T-helper 1 cell treated with Interleukin-12 subunit alpha and Interleukin-12 subunit beta and Interleukin-4 antibody, amounts not matched to agents 30 μg/mL and 1 μg/mL, for 36 hours (primary cell): ENCODE measurements at regions not wholly inside any gene's neighbourhood (a gene's known extent, or its start where the extent isn't known, plus 50 kb on each side); places are given as distances from the start of the nearest gene placed in this dataset.
"Not testable (repeated sequence)": the region's sequence is repeated elsewhere in the genome, so short reads cannot be mapped to it uniquely, and the experiment has no call there.

Source experiments
- H3K27ac Mint-ChIP-seq: one replicate; pipeline ENCODE4 v1.8.0; 2021; ENCODE audit warnings: mild to moderate bottlenecking, mixed read lengths
- H3K27me3 Mint-ChIP-seq: one replicate; pipeline ENCODE4 v1.8.0; 2021; ENCODE audit warnings: low read depth, mixed read lengths
- H3K36me3 Mint-ChIP-seq: one replicate; pipeline ENCODE4 v1.8.0; 2021; ENCODE audit warnings: low read depth, mixed read lengths
- H3K4me1 Mint-ChIP-seq: one replicate; pipeline ENCODE4 v1.8.0; 2021; ENCODE audit warnings: low read depth, mixed read lengths
- H3K4me3 Mint-ChIP-seq: one replicate; pipeline ENCODE4 v1.8.0; 2021; ENCODE audit warnings: mild to moderate bottlenecking, moderate library complexity, mixed read lengths
- H3K9me3 Mint-ChIP-seq: one replicate; pipeline ENCODE4 v1.8.0; 2021; ENCODE audit warnings: mixed read lengths

GRCh38 chr1:95604771-95605170, 370.8 kb downstream of the RWDD3 start:
- no peaks in the 10 kb centered on the region for H3K27me3 Mint-ChIP-seq
- no peaks in the 10 kb centered on the region for H3K36me3 Mint-ChIP-seq
- no peak overlapping the region for H3K27ac Mint-ChIP-seq

DNA sequence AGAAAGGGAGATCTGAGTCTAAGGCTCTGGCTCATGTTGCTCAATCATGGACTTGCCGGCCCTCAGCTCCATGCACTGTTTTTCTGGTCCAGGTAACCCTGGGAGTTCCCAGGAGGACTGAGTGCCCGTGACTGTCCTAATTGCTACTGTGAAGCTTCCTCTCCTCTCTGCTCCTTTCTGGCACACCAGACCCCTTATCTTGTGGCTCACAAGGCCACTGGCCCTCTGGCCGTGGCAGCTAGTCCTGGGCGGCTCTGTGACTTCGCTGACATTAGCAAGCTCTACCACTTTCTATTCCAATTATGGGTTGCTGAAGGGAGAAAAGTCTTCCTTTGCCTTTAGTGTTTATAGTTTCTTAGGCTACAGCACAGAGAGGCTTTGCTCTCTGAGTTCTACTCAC, 380.2 kb downstream of the RWDD3 start:
- Mint-ChIP-seq H3K36me3 (no peaks in the 10 kb centered on the region), H3K27me3 (no peaks in the 10 kb centered on the region), H3K4me3 (no peak overlapping the region), H3K27ac (no peak overlapping the region), H3K9me3 (no peaks in the 10 kb centered on the region), H3K4me1 (no peaks in the 10 kb centered on the region)

More at GRCh38 chr1:95604771-95605170, 370.8 kb downstream of the RWDD3 start:
- Mint-ChIP-seq H3K4me1 (no peaks in the 10 kb centered on the region), H3K4me3 (no peak overlapping the region), H3K9me3 (peaks cover 3% of the 10 kb centered on the region)

GRCh38 chr1:95615421-95615820, 381.4 kb downstream of the RWDD3 start:
- Mint-ChIP-seq H3K9me3 (no peaks in the 10 kb centered on the region), H3K27me3 (no peaks in the 10 kb centered on the region), H3K27ac (no peak overlapping the region), H3K4me3 (no peak overlapping the region), H3K36me3 (no peaks in the 10 kb centered on the region), H3K4me1 (no peaks in the 10 kb centered on the region)

DNA sequence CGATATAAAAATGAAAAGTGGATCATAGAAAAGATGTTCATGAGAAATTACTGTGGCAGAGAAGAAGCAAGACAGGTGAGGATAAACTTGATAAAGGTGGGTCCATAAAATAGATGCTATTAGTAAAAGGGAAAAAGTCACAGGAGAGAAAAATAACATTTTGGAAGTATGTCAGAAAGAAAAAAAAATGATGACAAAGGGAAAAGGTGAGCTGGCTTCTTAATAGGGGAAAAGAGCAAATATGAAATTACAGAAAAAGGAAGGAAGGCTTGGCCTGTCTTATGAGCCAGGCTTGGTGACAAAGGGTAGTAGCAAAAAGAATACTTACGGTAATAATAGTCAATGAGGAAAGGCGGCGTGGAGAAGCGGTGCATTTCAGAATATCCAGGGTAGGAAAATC, 386.1 kb downstream of the RWDD3 start:
- Mint-ChIP-seq H3K27ac (no peak overlapping the region), H3K27me3 (no peaks in the 10 kb centered on the region), H3K4me3 (no peak overlapping the region), H3K36me3 (no peaks in the 10 kb centered on the region), H3K4me1 (no peaks in the 10 kb centered on the region), H3K9me3 (no peaks in the 10 kb centered on the region)

- Mint-ChIP-seq H3K27ac (no peak overlapping the region), H3K36me3 (no peaks in the 10 kb centered on the region), H3K4me1 (no peaks in the 10 kb centered on the region), H3K9me3 (no peaks in the 10 kb centered on the region), H3K4me3 (no peak overlapping the region), H3K27me3 (no peaks in the 10 kb centered on the region)
Observed at GRCh38 chr1:95622609-95623008, 388.6 kb downstream of the RWDD3 start.

- Mint-ChIP-seq H3K4me3 (no peak overlapping the region), H3K27ac (no peak overlapping the region), H3K9me3 (peaks cover 5% of the 10 kb centered on the region), H3K36me3 (no peaks in the 10 kb centered on the region), H3K4me1 (no peaks in the 10 kb centered on the region), H3K27me3 (no peaks in the 10 kb centered on the region)
Observed at GRCh38 chr1:95625224-95625623, 391.2 kb downstream of the RWDD3 start.

DNA sequence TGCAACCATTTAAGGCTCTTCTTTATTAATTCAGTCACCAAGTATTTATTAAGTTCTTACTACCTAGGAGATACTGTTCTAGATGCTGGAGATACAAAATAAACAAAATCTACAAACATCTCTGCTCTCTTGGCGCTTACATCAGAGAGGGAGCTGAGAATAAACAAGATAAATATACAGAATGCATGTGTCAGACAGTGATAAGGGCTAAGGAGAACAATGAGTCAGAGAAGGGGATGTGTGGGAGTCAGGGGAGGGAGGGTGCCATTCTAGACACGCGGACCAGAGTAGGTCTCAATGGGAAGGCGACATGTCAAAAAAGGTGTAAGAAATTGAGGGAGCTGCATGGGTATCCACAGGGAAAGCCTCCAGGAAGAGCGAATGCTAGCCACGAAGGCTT, 393.2 kb downstream of the RWDD3 start:
- Mint-ChIP-seq H3K4me1 (no peaks in the 10 kb centered on the region), H3K4me3 (no peak overlapping the region), H3K27me3 (no peaks in the 10 kb centered on the region), H3K9me3 (peaks cover 5% of the 10 kb centered on the region), H3K36me3 (no peaks in the 10 kb centered on the region), H3K27ac (no peak overlapping the region)

- Mint-ChIP-seq H3K27ac (no peak overlapping the region), H3K27me3 (no peaks in the 10 kb centered on the region), H3K4me3 (no peak overlapping the region), H3K36me3 (no peaks in the 10 kb centered on the region), H3K4me1 (no peaks in the 10 kb centered on the region), H3K9me3 (peaks cover 5% of the 10 kb centered on the region)
Observed at GRCh38 chr1:95631695-95632094, 397.7 kb downstream of the RWDD3 start.

DNA sequence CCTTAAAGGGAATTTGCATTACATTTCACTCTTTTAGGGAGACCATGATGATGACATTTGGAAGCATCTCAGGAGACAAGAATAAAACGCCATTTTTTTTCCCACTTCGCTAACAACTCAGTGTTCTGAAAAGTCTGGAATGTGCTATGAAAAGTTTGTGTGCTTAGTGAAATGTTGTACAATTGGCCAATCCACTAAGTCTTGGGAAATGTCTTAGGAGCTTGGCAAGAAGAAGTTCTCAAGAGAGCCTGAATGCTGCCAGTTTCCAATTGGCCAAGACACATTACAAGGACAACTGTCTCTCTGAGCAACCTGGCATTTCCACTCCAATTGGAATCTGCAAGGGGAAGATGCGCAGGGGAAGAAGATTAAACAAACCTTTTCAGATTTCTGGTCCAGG, 401.8 kb downstream of the RWDD3 start:
- H3K4me1 Mint-ChIP-seq, result no peaks in the 10 kb centered on the region
- no peak overlapping the region for H3K27ac Mint-ChIP-seq
- H3K9me3 Mint-ChIP-seq, result no peaks in the 10 kb centered on the region
- no peak overlapping the region for H3K4me3 Mint-ChIP-seq
- no peaks in the 10 kb centered on the region for H3K36me3 Mint-ChIP-seq
- H3K27me3 Mint-ChIP-seq, result no peaks in the 10 kb centered on the region

GRCh38 chr1:95636897-95637296, 402.9 kb downstream of the RWDD3 start:
- no peaks in the 10 kb centered on the region for H3K4me1 Mint-ChIP-seq
- H3K27ac Mint-ChIP-seq, result no peak overlapping the region
- no peak overlapping the region for H3K4me3 Mint-ChIP-seq

GRCh38 chr1:95640746-95641145, 406.7 kb downstream of the RWDD3 start:
- H3K27ac Mint-ChIP-seq, result no peak overlapping the region
- peaks cover 8% of the 10 kb centered on the region for H3K9me3 Mint-ChIP-seq
- H3K4me3 Mint-ChIP-seq, result no peak overlapping the region
- H3K27me3 Mint-ChIP-seq, result no peaks in the 10 kb centered on the region
- no peaks in the 10 kb centered on the region for H3K36me3 Mint-ChIP-seq
- H3K4me1 Mint-ChIP-seq, result no peaks in the 10 kb centered on the region

More at GRCh38 chr1:95636897-95637296, 402.9 kb downstream of the RWDD3 start:
- Mint-ChIP-seq H3K36me3 (no peaks in the 10 kb centered on the region), H3K9me3 (peaks cover 3% of the 10 kb centered on the region), H3K27me3 (no peaks in the 10 kb centered on the region)

GRCh38 chr1:95641386-95641785, 407.4 kb downstream of the RWDD3 start:
- H3K27ac Mint-ChIP-seq, result no peak overlapping the region
- no peaks in the 10 kb centered on the region for H3K4me1 Mint-ChIP-seq
- peaks cover 8% of the 10 kb centered on the region for H3K9me3 Mint-ChIP-seq
- no peaks in the 10 kb centered on the region for H3K36me3 Mint-ChIP-seq
- no peak overlapping the region for H3K4me3 Mint-ChIP-seq
- no peaks in the 10 kb centered on the region for H3K27me3 Mint-ChIP-seq

DNA sequence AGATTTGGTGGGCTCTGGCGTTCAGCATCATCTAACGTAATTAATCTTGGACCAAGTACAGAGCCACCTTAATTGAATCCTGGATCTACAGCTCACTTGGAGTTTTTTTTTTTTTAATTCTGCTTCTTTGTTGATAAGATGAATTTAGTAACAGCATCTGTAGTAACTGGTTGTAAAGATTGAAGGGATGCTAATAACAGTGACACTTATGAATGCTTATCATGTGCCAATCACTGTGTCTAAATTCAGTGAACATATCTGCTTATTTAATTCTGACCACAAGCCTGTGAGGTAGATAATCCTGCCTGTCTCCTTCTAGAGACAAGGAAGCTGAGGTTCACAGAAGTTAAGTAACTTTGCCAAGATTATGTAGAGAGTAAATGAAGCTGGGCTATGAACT, 408.0 kb downstream of the RWDD3 start:
- H3K4me3 Mint-ChIP-seq, result no peak overlapping the region
- H3K4me1 Mint-ChIP-seq, result no peaks in the 10 kb centered on the region
- H3K36me3 Mint-ChIP-seq, result no peaks in the 10 kb centered on the region
- peaks cover 14% of the 10 kb centered on the region for H3K9me3 Mint-ChIP-seq
- H3K27ac Mint-ChIP-seq, result no peak overlapping the region
- no peaks in the 10 kb centered on the region for H3K27me3 Mint-ChIP-seq

DNA sequence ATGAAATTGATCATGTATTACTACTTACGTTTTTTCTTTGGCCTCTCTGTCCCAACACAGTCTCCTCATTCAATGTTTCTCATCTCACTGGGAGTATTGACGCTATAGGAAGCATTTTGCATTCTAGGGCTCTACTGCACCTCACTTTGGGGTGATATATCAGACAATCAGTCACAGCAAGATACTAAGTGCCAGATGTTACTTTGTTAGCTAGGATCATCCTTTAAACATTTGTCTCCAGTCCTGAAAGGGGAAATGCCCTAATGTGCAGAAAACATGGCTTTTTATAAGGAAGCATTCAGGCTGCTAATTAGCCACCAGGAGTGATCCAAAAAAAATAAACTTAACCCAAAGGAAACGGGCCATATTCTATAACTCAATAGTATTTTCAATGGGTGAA, 409.1 kb downstream of the RWDD3 start:
- Mint-ChIP-seq H3K36me3 (no peaks in the 10 kb centered on the region), H3K4me1 (no peaks in the 10 kb centered on the region), H3K27me3 (no peaks in the 10 kb centered on the region), H3K9me3 (peaks cover 15% of the 10 kb centered on the region), H3K27ac (no peak overlapping the region), H3K4me3 (no peak overlapping the region)

DNA sequence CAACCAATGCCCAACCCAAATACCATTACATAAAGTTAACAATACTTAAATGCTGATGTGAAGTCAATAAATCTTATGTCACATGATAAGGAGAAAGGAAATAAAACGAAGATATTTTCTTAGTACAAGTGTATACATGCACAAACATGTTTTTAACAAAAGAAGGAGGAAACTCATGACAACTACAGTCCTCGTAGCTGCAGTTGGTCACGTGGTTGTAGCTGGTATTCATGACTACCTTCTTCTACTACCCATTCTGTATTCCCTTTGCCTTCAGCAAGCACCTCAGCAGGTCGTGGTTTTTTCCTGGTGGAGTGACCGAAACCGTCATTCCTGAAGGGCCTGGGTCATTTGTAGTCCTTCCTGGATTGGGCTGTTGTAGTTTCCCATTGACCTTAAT, 411.1 kb downstream of the RWDD3 start:
- H3K36me3 Mint-ChIP-seq, H3K27me3 Mint-ChIP-seq, H3K27ac Mint-ChIP-seq, H3K4me3 Mint-ChIP-seq, H3K4me1 Mint-ChIP-seq: not testable (repeated sequence)
- peaks cover 18% of the 10 kb centered on the region for H3K9me3 Mint-ChIP-seq

GRCh38 chr1:95650631-95651030, 416.6 kb downstream of the RWDD3 start:
- no peaks in the 10 kb centered on the region for H3K4me1 Mint-ChIP-seq
- peaks cover 10% of the 10 kb centered on the region for H3K9me3 Mint-ChIP-seq
- H3K36me3 Mint-ChIP-seq, result no peaks in the 10 kb centered on the region
- H3K4me3 Mint-ChIP-seq, result no peak overlapping the region
- no peak overlapping the region for H3K27ac Mint-ChIP-seq
- H3K27me3 Mint-ChIP-seq, result no peaks in the 10 kb centered on the region
